Activated CD4-positive, alpha-beta memory T cell treated with anti-CD3 and anti-CD28 coated beads for 36 hours (primary cell): ENCODE measurements at regions not wholly inside any gene's neighbourhood (a gene's known extent, or its start where the extent isn't known, plus 50 kb on each side); places are given as distances from the start of the nearest gene placed in this dataset.

Source experiments
- CTCF ChIA-PET: fragments of 350-600 bp; sonication (Branson Sonifier 250); formaldehyde crosslinking; loops from one replicate; lab custom pipeline; 2021; ENCODE audit warnings: antibody characterized with exemption, inconsistent platforms; lab: Charles Lee
- POLR2A ChIA-PET: fragments of 350-600 bp; sonication (Branson Sonifier 250); formaldehyde crosslinking; loops from one replicate; lab custom pipeline; 2021; ENCODE audit warnings: antibody characterized with exemption; lab: Charles Lee
- DNase-seq: peaks from one replicate; pipeline ENCODE4 v3.0.0-alpha.2; 2020
- H3K27ac Mint-ChIP-seq: one replicate; pipeline ENCODE4 v1.8.0; 2021; ENCODE audit warnings: mixed read lengths
- H3K27me3 Mint-ChIP-seq: one replicate; pipeline ENCODE4 v1.8.0; 2021; ENCODE audit warnings: mixed read lengths
- H3K36me3 Mint-ChIP-seq: one replicate; pipeline ENCODE4 v1.8.0; 2021; ENCODE audit warnings: mixed read lengths
- H3K4me1 Mint-ChIP-seq: one replicate; pipeline ENCODE4 v1.8.0; 2021; ENCODE audit warnings: low read depth, mixed read lengths
- H3K4me3 Mint-ChIP-seq: one replicate; pipeline ENCODE4 v1.8.0; 2021; ENCODE audit warnings: mild to moderate bottlenecking, mixed read lengths
- H3K9me3 Mint-ChIP-seq: one replicate; pipeline ENCODE4 v1.8.0; 2021; ENCODE audit warnings: mixed read lengths
- intact Hi-C: fragments of 100-400 bp; cut with micrococcal nuclease; formaldehyde crosslinking; loops from one replicate; pipeline ENCODE4 v1.15.1; 2023

DNA sequence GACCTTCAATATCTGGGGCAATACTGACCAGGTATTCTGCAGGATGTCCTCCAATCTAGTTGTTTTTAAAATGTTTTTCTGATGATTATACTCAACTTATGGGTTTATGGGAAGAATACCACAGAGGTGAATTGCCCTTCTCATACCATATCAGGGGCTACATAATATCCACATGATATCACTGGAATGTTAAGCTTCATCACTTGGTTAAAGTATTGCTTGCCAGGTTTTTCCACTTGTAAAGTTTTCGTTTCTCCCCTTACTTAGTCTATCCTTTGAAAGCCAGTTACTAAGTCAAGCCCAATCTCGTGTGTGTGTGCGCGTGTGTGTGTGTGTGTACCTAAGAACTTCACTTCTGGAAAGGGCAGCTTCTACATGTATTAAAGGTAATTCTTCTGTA is 980.9 kb upstream of the FBXO33 start:
- Mint-ChIP-seq H3K36me3 (peaks cover 2% of the 10 kb centered on the region), H3K27ac (no peak overlapping the region), H3K27me3 (no peaks in the 10 kb centered on the region), H3K4me1 (no peaks in the 10 kb centered on the region), H3K9me3 (peaks cover 8% of the 10 kb centered on the region), H3K4me3 (no peak overlapping the region)
- no peak for DNase-seq
- intact Hi-C loops: no loop called here
- ChIA-PET CTCF (no interaction called here), POLR2A (no interaction called here)

DNA sequence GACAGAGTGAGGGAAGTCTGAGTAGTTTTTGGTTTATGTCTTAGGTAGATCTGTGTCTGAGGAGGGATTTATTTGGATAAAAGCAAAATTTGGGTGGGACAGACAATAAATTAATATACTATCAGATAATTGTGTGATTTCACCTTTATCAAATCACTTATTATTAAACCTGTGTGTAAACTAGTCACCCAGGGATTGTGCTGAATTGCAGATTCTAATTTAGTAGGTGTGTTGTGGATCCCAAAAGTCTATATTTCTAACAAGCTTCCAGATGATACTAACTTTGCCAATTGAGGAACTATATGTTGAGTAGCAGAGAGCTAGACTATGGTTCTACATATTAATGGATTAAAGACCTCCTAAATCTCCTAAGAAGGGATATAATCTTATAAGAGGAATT is 978.5 kb upstream of the FBXO33 start:
- peaks cover 27% of the 10 kb centered on the region for H3K9me3 Mint-ChIP-seq
- DNase-seq: no peak
- ChIA-PET CTCF (no interaction called here), POLR2A (no interaction called here)
- no peak overlapping the region for H3K4me3 Mint-ChIP-seq
- H3K27ac Mint-ChIP-seq: no peak overlapping the region
- peaks cover 2% of the 10 kb centered on the region for H3K36me3 Mint-ChIP-seq
- intact Hi-C loops: no loop called here
- no peaks in the 10 kb centered on the region for H3K27me3 Mint-ChIP-seq
- H3K4me1 Mint-ChIP-seq: no peaks in the 10 kb centered on the region

DNA sequence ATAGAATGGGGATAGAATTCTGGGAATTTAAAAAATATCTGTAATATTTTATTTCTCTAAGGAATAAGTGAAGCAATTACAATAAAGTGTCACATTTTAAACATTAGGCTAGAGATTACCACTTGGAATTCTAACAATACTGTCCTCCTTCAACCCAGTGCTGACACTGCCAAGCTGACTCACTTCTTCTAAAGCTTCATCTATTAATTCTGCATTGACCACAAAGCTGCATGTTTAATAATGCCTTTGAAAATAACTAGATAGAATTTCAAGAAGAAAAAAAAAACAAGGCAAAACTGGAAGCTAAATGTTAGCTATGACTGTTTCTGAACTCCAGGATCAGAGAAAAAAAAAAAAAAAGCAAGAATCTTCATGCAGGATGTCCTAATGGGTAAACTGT is 970.7 kb upstream of the FBXO33 start:
- peaks cover 18% of the 10 kb centered on the region for H3K9me3 Mint-ChIP-seq
- no peaks in the 10 kb centered on the region for H3K36me3 Mint-ChIP-seq
- DNase-seq: no peak
- no peak overlapping the region for H3K4me3 Mint-ChIP-seq
- intact Hi-C loops: no loop called here
- CTCF ChIA-PET: no interaction called here
- POLR2A ChIA-PET: no interaction called here
- no peaks in the 10 kb centered on the region for H3K4me1 Mint-ChIP-seq
- no peaks in the 10 kb centered on the region for H3K27me3 Mint-ChIP-seq
- H3K27ac Mint-ChIP-seq: no peak overlapping the region

DNA sequence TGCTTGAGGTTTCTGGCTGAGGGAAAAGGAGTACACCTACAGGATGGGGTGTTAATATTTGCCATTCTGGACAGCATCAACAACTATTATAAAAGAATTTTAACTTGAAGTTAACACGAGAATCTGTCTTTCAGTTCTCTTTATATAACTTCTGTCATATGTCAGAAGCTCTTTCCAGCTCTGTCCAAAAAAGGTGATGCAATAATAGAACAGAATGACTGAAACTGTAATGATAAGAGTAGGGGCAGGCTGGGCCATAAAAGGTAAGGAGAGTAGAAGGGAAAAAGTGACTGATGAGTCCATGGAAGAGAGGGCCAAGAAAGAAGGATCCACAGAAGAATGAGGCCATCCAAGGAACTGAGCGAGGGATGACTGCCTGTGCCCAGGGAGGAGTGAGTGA is 966.7 kb upstream of the FBXO33 start:
- Mint-ChIP-seq H3K9me3 (no peaks in the 10 kb centered on the region), H3K4me3 (no peak overlapping the region), H3K4me1 (no peaks in the 10 kb centered on the region), H3K36me3 (no peaks in the 10 kb centered on the region), H3K27me3 (no peaks in the 10 kb centered on the region), H3K27ac (no peak overlapping the region)
- no peak for DNase-seq
- CTCF ChIA-PET: no interaction called here
- intact Hi-C loops: no loop called here
- POLR2A ChIA-PET: no interaction called here

DNA sequence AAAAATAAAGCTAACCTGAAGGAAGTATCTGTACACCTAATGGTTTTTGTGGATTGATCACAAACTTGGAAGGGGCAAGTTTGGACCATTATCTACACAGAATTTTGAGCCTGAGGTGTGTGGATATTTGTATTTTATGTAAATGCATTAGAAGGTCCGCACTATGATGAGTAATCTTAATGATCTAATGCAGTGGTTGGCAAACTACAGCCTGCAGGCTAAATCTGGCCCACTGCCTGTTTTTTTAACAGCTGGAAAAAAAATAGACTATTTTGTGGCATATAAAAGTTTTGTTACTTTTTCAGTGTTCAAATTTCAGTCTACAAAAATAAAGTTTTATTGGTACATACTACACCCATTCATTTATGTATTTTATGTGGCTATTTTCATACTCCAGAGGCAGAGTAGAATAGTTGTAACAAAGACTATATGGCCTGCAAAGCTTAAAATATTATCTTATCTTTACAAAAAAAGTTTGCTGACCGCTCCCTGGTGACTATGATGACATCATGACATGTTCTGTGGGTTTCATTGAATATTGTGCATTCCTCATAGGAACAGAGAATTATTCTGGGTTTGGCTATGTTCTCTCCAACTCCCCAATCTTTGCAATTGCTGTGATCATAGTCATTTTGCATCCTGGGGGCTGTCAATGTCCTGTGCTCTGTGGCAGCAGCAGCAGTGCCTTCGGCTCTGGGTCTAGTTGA is 962.6 kb upstream of the FBXO33 start:
- ChIA-PET POLR2A (no interaction called here), CTCF (no interaction called here)
- no peak overlapping the region for H3K27ac Mint-ChIP-seq
- no peaks in the 10 kb centered on the region for H3K36me3 Mint-ChIP-seq
- no peaks in the 10 kb centered on the region for H3K4me1 Mint-ChIP-seq
- no peaks in the 10 kb centered on the region for H3K27me3 Mint-ChIP-seq
- H3K4me3 Mint-ChIP-seq: no peak overlapping the region
- no peaks in the 10 kb centered on the region for H3K9me3 Mint-ChIP-seq
- no peak for DNase-seq
- intact Hi-C loops: no loop called here

DNA sequence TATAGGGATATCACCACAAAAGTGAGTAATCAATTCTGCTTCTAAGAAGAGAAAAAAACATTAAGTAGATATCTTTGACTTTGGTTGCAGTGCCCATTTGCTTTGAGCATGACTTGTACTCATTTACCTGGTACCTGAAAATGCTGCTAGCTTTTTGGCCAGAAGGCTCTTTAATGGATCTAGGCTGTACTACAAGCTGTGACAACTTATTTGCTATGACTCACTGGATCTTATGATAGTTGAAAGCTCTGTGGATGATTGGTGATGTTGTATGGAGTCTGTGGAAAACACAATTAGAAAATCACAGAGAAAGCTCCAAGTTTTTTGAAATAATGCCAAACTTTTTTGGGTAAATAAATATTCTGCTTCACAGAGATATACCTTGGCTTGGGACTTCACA is 960.9 kb upstream of the FBXO33 start:
- CTCF ChIA-PET: no interaction called here
- Mint-ChIP-seq H3K36me3 (no peaks in the 10 kb centered on the region), H3K27me3 (no peaks in the 10 kb centered on the region), H3K27ac (no peak overlapping the region), H3K9me3 (no peaks in the 10 kb centered on the region), H3K4me3 (no peak overlapping the region), H3K4me1 (no peaks in the 10 kb centered on the region)
- no peak for DNase-seq
- POLR2A ChIA-PET: no interaction called here
- intact Hi-C loops: no loop called here

DNA sequence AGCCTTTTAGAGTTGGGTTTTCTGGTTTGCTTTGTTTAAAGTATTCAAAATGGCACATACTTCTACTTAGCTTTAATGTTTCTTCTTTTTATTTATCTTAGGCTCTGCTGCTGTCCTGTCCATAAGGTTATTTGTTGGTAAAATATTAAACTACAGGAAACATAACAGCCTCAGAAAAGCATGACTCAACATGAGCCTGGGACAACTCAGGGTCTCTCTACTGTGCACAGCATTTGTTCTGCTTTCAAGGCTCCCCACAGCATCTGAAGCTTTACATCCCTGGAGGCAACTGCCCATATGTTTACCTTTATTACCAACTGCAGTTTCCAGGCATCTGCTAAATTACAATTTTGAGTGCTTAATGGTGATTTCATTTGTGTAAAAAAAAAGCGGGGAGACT is 954.2 kb upstream of the FBXO33 start:
- DNase-seq: no peak
- Mint-ChIP-seq H3K27ac (no peak overlapping the region), H3K27me3 (no peaks in the 10 kb centered on the region), H3K9me3 (peaks cover 2% of the 10 kb centered on the region), H3K36me3 (no peaks in the 10 kb centered on the region), H3K4me1 (no peaks in the 10 kb centered on the region), H3K4me3 (no peak overlapping the region)
- ChIA-PET POLR2A (no interaction called here), CTCF (no interaction called here)
- intact Hi-C loops: no loop called here

DNA sequence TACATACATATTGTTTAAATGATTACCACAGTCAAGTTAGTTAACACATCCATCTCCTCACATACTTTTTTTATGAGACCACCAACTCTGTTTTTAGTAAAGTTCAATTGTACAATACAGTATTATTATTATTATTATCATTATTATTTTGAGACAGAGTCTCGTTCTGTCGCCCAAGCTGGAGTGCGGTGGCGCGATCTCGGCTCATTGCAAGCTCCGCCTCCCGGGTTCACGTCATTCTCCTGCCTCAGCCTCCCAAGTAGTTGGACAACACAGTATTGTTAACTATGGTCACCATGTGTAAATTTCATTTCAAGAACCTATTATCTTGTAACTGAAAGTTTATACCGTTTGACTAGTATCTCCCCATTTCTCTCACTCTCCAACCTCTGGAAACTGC is 942.0 kb upstream of the FBXO33 start:
- H3K4me3 Mint-ChIP-seq: no peak overlapping the region
- DNase-seq: no peak
- H3K9me3 Mint-ChIP-seq: no peaks in the 10 kb centered on the region
- ChIA-PET POLR2A (no interaction called here), CTCF (interaction anchor here (1.1 kb wide), 1 partner anchor 154 kb away, joined by 4 read pairs; no protein-coding TSS in a partner anchor)
- no peaks in the 10 kb centered on the region for H3K27me3 Mint-ChIP-seq
- intact Hi-C loops: no loop called here
- no peaks in the 10 kb centered on the region for H3K36me3 Mint-ChIP-seq
- H3K4me1 Mint-ChIP-seq: no peaks in the 10 kb centered on the region
- H3K27ac Mint-ChIP-seq: no peak overlapping the region

DNA sequence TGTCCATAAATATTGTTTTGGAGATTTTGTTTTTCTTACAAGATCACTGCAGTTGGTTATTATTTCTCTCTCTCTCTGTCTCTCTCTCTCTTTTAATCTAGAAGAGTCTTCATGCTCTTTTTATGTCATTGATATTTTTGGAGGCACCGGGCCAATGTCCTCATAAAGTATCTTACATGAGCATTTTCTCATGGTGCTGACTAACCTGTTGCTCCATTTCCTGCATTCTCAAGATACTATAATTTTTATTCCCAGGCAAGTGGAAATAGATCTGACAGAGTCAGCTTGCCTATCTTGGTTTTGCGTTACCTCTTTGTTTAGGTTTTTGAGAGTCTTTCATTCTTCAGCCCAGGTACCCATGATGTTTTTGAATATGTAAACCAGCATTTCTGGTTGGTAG is 938.8 kb upstream of the FBXO33 start:
- Mint-ChIP-seq H3K27me3 (no peaks in the 10 kb centered on the region), H3K36me3 (no peaks in the 10 kb centered on the region), H3K27ac (no peak overlapping the region), H3K4me3 (no peak overlapping the region), H3K4me1 (no peaks in the 10 kb centered on the region), H3K9me3 (no peaks in the 10 kb centered on the region)
- intact Hi-C loops: no loop called here
- ChIA-PET CTCF (no interaction called here), POLR2A (no interaction called here)
- no peak for DNase-seq

DNA sequence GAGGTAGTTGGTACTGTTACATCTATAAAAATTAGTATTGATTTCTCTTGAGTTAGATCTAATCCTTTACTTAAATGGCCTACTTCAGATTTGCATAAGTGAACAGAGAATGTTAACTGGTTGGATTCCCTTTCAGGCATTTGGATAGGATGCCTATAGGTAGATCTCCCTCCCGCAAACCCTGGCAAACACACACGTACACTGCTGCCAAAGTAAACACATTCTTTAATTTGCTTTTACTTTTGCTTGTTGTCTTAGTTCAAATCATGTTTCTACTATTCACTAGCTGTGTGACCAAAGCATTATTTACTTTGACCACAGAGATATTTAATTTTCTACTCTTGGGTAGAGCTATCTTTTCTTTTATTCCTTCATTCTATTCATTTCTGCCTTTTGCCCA is 936.1 kb upstream of the FBXO33 start:
- ChIA-PET CTCF (no interaction called here), POLR2A (no interaction called here)
- Mint-ChIP-seq H3K27me3 (no peaks in the 10 kb centered on the region), H3K4me1 (no peaks in the 10 kb centered on the region), H3K36me3 (no peaks in the 10 kb centered on the region), H3K4me3 (no peak overlapping the region), H3K9me3 (no peaks in the 10 kb centered on the region), H3K27ac (no peak overlapping the region)
- DNase-seq: no peak
- intact Hi-C loops: no loop called here

DNA sequence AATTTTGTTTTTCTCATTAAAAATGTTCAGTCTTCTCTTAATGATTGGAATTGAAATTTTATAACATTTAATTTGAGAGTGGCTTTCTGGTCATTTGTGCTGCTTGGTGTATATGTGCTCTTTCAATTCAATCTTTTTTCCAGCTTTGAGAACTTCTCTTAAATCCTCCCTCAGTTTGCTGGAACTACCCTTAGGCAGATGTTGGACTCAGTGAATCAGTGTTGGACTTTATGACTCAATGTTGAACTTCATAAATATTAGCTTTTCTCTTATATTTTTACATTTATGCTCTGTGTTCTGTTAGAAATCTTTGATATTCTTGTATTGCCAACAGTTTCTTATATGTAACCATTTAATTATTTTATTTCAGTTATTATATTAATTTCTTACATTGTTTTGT is 935.5 kb upstream of the FBXO33 start:
- no peaks in the 10 kb centered on the region for H3K4me1 Mint-ChIP-seq
- DNase-seq: no peak
- CTCF ChIA-PET: no interaction called here
- no peaks in the 10 kb centered on the region for H3K9me3 Mint-ChIP-seq
- POLR2A ChIA-PET: no interaction called here
- H3K4me3 Mint-ChIP-seq: no peak overlapping the region
- no peaks in the 10 kb centered on the region for H3K36me3 Mint-ChIP-seq
- intact Hi-C loops: no loop called here
- no peaks in the 10 kb centered on the region for H3K27me3 Mint-ChIP-seq
- no peak overlapping the region for H3K27ac Mint-ChIP-seq

DNA sequence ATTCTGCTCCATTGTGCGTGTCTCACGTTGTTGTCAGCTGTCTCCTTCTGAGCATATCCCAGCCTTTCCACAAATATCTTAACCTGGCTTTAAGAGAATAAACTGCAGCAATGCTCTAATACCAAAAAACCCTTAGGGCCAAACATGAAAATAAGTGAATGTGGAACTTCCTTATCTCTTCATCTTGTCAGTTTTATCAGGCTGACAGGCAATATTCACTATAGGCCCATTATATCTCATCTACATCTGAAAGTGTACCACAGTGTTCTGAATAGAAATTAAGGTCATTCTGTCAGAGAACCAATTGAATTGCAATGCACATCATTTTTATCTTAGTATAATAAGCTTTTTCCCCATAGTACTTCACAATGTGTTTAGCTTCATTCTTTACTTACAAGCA is 933.1 kb upstream of the FBXO33 start:
- ChIA-PET POLR2A (interaction anchor here (0.7 kb wide), 1 partner anchor 10 kb away, joined by 3 read pairs; no protein-coding TSS in a partner anchor), CTCF (no interaction called here)
- DNase-seq: no peak
- intact Hi-C loops: no loop called here
- Mint-ChIP-seq H3K9me3 (no peaks in the 10 kb centered on the region), H3K27me3 (no peaks in the 10 kb centered on the region), H3K4me3 (no peak overlapping the region), H3K4me1 (no peaks in the 10 kb centered on the region), H3K27ac (no peak overlapping the region), H3K36me3 (no peaks in the 10 kb centered on the region)

DNA sequence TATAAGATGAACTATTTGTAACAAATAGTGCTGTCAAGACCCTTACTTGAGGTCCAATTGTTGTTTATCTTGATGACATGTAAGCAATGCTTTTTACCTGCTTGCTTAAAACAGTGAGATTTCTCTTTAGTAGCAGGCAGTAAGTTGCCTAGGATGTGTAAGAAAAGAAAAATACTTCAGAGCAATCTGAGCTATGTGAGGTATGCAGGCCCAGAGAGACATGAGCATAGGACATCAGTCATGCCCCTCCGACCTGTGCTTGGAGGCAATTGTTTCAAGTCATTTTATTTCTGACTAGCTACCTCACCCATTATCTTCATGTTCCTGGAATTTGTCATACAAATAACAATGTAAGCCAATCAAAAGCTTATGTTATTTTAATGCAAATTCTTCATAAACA is 930.6 kb upstream of the FBXO33 start:
- DNase-seq: no peak
- no peak overlapping the region for H3K4me3 Mint-ChIP-seq
- intact Hi-C loops: no loop called here

More for the DNA sequence above, 930.6 kb upstream of the FBXO33 start:
- CTCF ChIA-PET: no interaction called here
- H3K36me3 Mint-ChIP-seq: no peaks in the 10 kb centered on the region
- peaks cover 3% of the 10 kb centered on the region for H3K9me3 Mint-ChIP-seq
- H3K27ac Mint-ChIP-seq: no peak overlapping the region
- H3K4me1 Mint-ChIP-seq: no peaks in the 10 kb centered on the region
- no peaks in the 10 kb centered on the region for H3K27me3 Mint-ChIP-seq
- POLR2A ChIA-PET: no interaction called here
